Natural killer cell (primary cell): ENCODE measurements at regions not wholly inside any gene's neighbourhood (a gene's known extent, or its start where the extent isn't known, plus 50 kb on each side); places are given as distances from the start of the nearest gene placed in this dataset.
A peak's percentile ranks its signal among the peaks of the same experiment; 100 is the strongest.

Source experiments
- ATAC-seq, 3 donors: fragments of 150-1000 bp in 2 of 3; fragments of 200-7000 bp in 1 of 3; cut with Tn5 transposase; 1 replicate in 1 of 3; 2 replicates in 2 of 3; pipeline ENCODE4 v1.10.0; 2021; ENCODE audit warnings: mild to moderate bottlenecking in 2 of 3, moderate library complexity in 2 of 3
- DNase-seq, 2 donors: peaks; one replicate each; pipeline versions ENCODE4 v3.0.0 to v3.0.0-alpha.2; 2013 to 2021; ENCODE audit warnings: mixed read lengths in 1 of 2
- H3K27ac ChIP-seq: one replicate; pipeline ENCODE4 v1.5.1; 2013; ENCODE audit warnings: mild to moderate bottlenecking, low read length
- H3K27me3 ChIP-seq: one replicate; pipeline ENCODE4 v1.6.1; 2013; ENCODE audit warnings: low read length; ENCODE audit not compliant: control insufficient read depth, insufficient read depth
- H3K36me3 ChIP-seq: one replicate; pipeline ENCODE4 v1.6.1; 2013; ENCODE audit warnings: low read length; ENCODE audit not compliant: control insufficient read depth, insufficient read depth
- H3K4me1 ChIP-seq: one replicate; pipeline ENCODE4 v1.6.1; 2013; ENCODE audit warnings: low read length; ENCODE audit not compliant: control insufficient read depth, insufficient read depth
- H3K4me3 ChIP-seq: one replicate; pipeline ENCODE4 v1.5.1; 2013; ENCODE audit warnings: low read length
- H3K9me3 ChIP-seq: one replicate; pipeline ENCODE4 v1.6.1; 2013; ENCODE audit warnings: low read length; ENCODE audit not compliant: control insufficient read depth, insufficient read depth
- H3K27ac Mint-ChIP-seq, 2 donors: one replicate each; pipeline ENCODE4 v1.8.0; 2022; ENCODE audit warnings: mild to moderate bottlenecking in 2 of 2, mixed read lengths in 2 of 2, moderate library complexity in 1 of 2
- H3K27me3 Mint-ChIP-seq, 2 donors: one replicate each; pipeline ENCODE4 v1.8.0; 2022; ENCODE audit warnings: low read depth in 2 of 2, mixed read lengths in 2 of 2
- H3K36me3 Mint-ChIP-seq: one replicate; pipeline ENCODE4 v1.8.0; 2022; ENCODE audit warnings: mixed read lengths
- H3K4me1 Mint-ChIP-seq, 2 donors: one replicate each; pipeline ENCODE4 v1.8.0; 2022; ENCODE audit warnings: mixed read lengths in 2 of 2
- H3K4me3 Mint-ChIP-seq: one replicate; pipeline ENCODE4 v1.8.0; 2022; ENCODE audit warnings: mild to moderate bottlenecking, moderate library complexity, mixed read lengths
- H3K9me3 Mint-ChIP-seq, 2 donors: one replicate each; pipeline ENCODE4 v1.8.0; 2022; ENCODE audit warnings: mixed read lengths in 2 of 2
- CTCF ChIP-seq: fragments of 200-600 bp; IDR thresholded peaks from one replicate; pipeline ENCODE4 v1.8.0; 2022; ENCODE audit warnings: antibody characterized with exemption
- whole genome bisulfite sequencing: methylation state at CpG from one replicate; pipeline ENCODE4 v1.1.7; 2013; ENCODE audit warnings: missing lambda C conversion rate; ENCODE audit not compliant: insufficient coverage; 5-methylcytosine and 5-hydroxymethylcytosine counted together
- intact Hi-C: fragments of 100-400 bp; cut with micrococcal nuclease; formaldehyde crosslinking; loops from one replicate; pipeline ENCODE4 v1.14.2; 2022

- Histone ChIP-seq H3K9me3 (peaks cover 2% of the 10 kb centered on the region), H3K27me3 (no peaks in the 10 kb centered on the region), H3K4me1 (no peaks in the 10 kb centered on the region), H3K4me3 (no peak overlapping the region), H3K36me3 (no peaks in the 10 kb centered on the region), H3K27ac (no peak overlapping the region)
- no peaks in the 10 kb centered on the region for H3K9me3 Mint-ChIP-seq
- no peak for ATAC-seq
- no peak overlapping the region for H3K27ac Mint-ChIP-seq
- 89% methylated on average over 1 of the region's 2 CpGs for WGBS
- no peaks in the 10 kb centered on the region for H3K36me3 Mint-ChIP-seq
- H3K27me3 Mint-ChIP-seq: no peaks in the 10 kb centered on the region
- H3K4me1 Mint-ChIP-seq: peaks cover 5 to 18% of the 10 kb centered on the region in 2 donors
- intact Hi-C loops: no loop called here
- DNase-seq: no peak
- no peak for TF ChIP-seq CTCF
- H3K4me3 Mint-ChIP-seq: no peak overlapping the region
Measured at GRCh38 chr1:66437136-66437401, 96.9 kb upstream of the SGIP1 start.

GRCh38 chr1:66438062-66438461 is 95.9 kb upstream of the SGIP1 start:
- no peak overlapping the region for H3K27ac ChIP-seq
- H3K4me1 Mint-ChIP-seq: peaks cover 5 to 18% of the 10 kb centered on the region in 2 donors
- no peaks in the 10 kb centered on the region for H3K9me3 Mint-ChIP-seq
- H3K4me3 ChIP-seq: no peak overlapping the region
- no peak overlapping the region for H3K4me3 Mint-ChIP-seq
- no peaks in the 10 kb centered on the region for H3K36me3 ChIP-seq
- no peaks in the 10 kb centered on the region for H3K4me1 ChIP-seq
- no peaks in the 10 kb centered on the region for H3K9me3 ChIP-seq
- DNase-seq (no peak), ATAC-seq (peak in 1 of 3 donors; percentile 34)
- H3K27me3 ChIP-seq: no peaks in the 10 kb centered on the region
- H3K36me3 Mint-ChIP-seq: no peaks in the 10 kb centered on the region
- H3K27me3 Mint-ChIP-seq: no peaks in the 10 kb centered on the region
- no peak overlapping the region for H3K27ac Mint-ChIP-seq
- TF ChIP-seq CTCF: no peak
- intact Hi-C loops: no loop called here
- 63% methylated on average over 1 of the region's 1 CpG for WGBS

- Mint-ChIP-seq H3K27me3 (no peaks in the 10 kb centered on the region), H3K4me1 (peaks cover 5 to 18% of the 10 kb centered on the region in 2 donors), H3K9me3 (no peaks in the 10 kb centered on the region), H3K36me3 (no peaks in the 10 kb centered on the region), H3K4me3 (no peak overlapping the region), H3K27ac (no peak overlapping the region)
- intact Hi-C loops: no loop called here
- H3K36me3 ChIP-seq: no peaks in the 10 kb centered on the region
- H3K4me1 ChIP-seq: no peaks in the 10 kb centered on the region
- no peak overlapping the region for H3K4me3 ChIP-seq
- no peaks in the 10 kb centered on the region for H3K27me3 ChIP-seq
- no peaks in the 10 kb centered on the region for H3K9me3 ChIP-seq
- TF ChIP-seq CTCF: no peak
- ATAC-seq (no peak), DNase-seq (no peak)
- no peak overlapping the region for H3K27ac ChIP-seq
- 94% methylated on average over 7 of the region's 7 CpGs for WGBS
Measured at GRCh38 chr1:66438501-66438900, 95.5 kb upstream of the SGIP1 start.

GRCh38 chr1:66439031-66439740 is 94.8 kb upstream of the SGIP1 start:
- Mint-ChIP-seq H3K4me3 (no peak overlapping the region), H3K9me3 (no peaks in the 10 kb centered on the region), H3K4me1 (peaks cover 5 to 18% of the 10 kb centered on the region in 2 donors), H3K36me3 (no peaks in the 10 kb centered on the region), H3K27me3 (no peaks in the 10 kb centered on the region), H3K27ac (no peak overlapping the region)
- intact Hi-C loops: no loop called here
- DNase-seq (no peak), ATAC-seq (no peak)
- no peaks in the 10 kb centered on the region for H3K9me3 ChIP-seq
- H3K27ac ChIP-seq: no peak overlapping the region
- H3K27me3 ChIP-seq: no peaks in the 10 kb centered on the region
- no peak overlapping the region for H3K4me3 ChIP-seq
- TF ChIP-seq CTCF: no peak
- no peaks in the 10 kb centered on the region for H3K4me1 ChIP-seq
- no peaks in the 10 kb centered on the region for H3K36me3 ChIP-seq
- WGBS: 0% methylated on average over 1 of the region's 4 CpGs
